G401 (cell line): ENCODE measurements at regions not wholly inside any gene's neighbourhood (a gene's known extent, or its start where the extent isn't known, plus 50 kb on each side); places are given as distances from the start of the nearest gene placed in this dataset.

Source experiments
- DNase-seq: peaks from one replicate; pipeline ENCODE4 v3.0.0-alpha.2; 2015; ENCODE audit warnings: low spot score
- in situ Hi-C: cut with HindIII; loops from 2 replicates; pipeline ENCODE4 v1.10.0; 2016; ENCODE audit warnings: low sequenced_read_pairs, mixed read lengths

DNA sequence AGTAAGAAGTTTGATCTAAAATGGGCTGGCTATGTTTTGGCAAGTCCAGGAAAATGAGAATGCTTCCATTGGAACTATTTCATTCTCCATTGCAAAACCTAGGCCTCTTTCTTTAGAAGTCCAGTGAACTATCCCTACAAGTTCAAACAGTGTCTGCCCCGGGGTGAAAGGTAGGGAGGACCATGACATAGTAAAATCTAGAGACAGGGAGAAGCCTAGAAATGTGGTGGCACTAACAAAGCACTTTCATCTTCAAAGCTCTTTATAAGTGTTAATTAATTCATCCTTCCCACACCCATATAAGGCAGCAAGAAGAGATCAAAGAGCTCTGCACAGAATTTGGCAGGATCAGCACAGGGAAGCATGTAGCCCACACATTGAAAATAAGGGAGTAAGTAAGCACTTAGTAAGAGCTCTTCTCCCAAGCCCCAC is 214.5 kb downstream of the IRS1 start:
- no peak for DNase-seq
- in situ Hi-C loops, result no loop called here

DNA sequence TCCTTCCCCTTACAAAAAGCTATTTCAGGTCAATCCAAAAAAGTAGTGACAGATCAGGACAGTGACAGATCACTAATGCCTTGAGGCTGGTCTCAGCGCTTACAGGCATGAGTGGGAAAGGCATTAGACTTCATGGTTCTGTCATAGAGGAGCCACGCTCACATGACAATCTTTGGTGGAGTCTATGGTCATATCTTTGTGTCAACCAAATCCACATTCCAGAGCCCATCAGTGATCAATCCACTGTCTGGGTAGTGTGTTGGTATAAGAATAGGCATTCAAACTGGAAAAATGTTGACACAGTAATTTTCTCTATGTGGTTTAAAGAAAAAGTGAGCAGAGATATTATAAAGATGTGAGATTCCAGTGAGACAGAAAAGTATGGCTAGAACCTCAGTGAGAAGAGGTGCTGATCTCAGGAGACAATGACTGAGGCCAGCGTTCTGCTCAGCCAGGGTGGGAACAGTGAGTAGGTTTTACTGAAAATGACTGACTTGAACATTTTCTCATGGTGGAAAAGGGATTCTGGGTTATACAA is 215.0 kb downstream of the IRS1 start:
- no peak for DNase-seq
- in situ Hi-C loops, result no loop called here

DNA sequence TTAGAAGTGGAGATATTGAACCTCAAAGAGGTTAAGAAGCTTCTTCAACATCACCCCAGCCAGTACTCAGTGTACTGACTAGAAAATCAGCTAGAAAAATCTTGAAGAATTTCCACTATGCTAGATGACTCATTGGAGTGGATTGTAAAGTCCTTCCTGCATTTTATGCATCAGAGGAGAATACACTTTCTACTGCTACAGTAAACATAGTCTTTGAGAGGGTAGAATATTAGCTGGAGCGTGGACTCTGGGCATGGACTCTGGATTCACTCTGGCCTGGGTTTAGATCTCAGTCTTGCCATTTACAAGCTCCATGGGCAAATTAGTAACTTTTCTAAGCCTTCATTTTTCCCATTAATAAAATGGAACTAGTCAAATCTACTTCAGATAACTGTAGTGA is 215.9 kb downstream of the IRS1 start:
- DNase-seq, result no peak
- in situ Hi-C loops, result no loop called here

DNA sequence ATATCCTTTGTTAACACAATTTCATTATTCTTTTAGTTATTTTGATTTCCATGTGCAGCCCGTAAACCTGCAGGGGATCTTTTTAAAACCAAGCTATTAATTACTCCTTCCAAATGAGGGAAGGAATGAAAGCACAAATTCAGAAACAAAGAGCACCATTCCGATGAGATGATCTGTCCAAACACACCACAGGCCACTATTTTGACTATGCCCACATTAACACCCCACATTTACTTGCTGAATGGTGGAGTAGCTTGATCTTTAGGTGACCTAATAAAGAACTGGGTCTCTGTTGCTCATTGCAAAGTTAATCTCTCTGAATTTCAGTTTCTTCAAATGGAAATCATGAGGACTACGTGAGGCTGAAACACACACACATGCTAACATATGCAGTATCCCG is 218.0 kb downstream of the IRS1 start:
- DNase-seq, result no peak
- in situ Hi-C loops, result no loop called here

DNA sequence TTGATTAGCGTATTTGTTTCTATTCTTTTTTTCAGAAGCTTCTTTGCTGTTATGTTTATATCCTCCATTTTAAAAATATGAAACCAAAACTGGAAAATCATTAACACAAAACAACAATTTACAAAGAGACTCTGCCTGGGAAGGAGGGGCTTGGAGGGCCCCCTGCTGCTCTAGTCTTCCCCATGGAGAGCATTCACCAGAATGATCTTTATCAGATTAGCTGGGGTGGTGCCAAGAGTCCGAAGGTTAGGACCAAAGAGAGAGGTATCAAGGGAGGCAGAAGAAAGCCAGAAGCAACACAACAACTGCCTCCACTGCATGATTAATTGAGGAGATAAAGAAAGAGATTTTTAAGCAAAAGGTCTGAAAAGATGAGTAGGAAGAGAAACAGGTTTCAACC is 218.6 kb downstream of the IRS1 start:
- in situ Hi-C loops, result no loop called here
- DNase-seq, result no peak

DNA sequence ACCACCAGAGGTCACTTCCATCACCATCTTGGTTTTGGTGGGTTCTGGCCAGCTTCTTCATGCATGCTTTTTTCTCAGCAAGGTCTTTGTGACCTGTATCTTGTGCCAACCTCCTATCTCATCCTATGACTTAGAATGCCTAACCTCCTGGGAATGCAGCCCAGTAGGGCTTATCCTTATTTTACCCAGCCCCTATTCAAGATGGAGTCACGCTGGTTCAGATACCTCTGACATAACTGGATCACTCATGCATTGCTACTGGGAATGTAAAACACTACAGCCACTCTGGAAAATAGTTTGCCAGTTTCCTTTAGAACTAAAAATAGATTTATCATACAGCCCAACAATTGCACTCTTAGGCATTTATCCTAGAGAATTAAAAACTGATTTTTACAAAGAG is 219.2 kb downstream of the IRS1 start:
- DNase-seq, result no peak
- in situ Hi-C loops, result no loop called here

DNA sequence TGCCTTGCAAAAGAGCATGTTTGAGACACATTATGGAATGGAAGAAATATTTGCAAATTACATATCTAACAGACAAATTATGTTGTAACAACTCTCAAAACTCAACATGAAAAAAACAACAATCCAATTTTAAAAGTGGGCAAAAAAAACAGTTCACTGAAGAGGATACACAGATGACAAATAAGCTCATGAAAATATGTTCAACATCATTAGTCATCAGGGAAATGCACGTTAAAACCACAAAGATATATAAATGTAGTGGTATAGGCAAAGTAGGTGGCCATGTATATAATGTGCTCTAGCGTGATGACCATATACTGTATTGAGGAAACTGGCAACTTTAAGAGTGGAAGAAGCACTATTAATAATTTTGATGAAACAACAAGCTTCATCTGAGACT is 220.1 kb downstream of the IRS1 start:
- in situ Hi-C loops, result no loop called here
- DNase-seq, result no peak

DNA sequence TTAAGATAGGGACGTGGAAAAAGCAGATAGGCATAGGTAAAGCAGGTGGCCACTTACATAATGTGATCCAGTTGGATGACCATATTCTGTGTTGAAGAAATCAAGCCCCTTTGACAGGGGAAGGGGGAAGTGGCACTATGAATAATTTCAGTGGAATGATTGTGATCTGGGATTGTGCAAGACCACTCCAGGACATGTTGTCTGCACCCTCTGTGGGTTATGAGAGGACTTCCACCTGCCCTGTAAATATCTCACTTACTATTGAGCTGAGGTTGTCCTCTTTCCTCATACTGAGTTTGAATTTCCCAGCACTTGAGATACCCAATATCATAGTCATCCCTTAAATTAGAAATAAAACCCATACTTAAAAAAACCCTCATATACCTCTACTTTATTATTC is 220.7 kb downstream of the IRS1 start:
- in situ Hi-C loops, result no loop called here
- no peak for DNase-seq

DNA sequence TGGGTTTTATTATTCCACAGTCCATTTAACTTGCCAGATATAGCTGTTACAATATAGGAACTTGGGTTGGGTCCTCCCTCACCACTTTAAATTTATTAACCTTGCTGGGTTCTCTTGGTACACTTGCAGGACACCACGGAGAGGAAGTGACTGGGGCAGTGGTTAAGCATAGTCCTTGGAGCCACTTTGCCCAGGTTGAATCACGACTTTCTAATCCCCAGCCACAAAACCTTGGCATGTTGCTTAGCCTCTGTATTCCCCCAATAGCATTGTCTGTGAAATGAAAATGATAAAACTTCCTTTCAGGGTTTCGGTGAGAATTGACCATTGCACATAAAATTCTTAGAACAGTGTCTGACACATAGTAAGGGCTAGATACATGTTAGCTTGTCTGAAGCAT is 221.2 kb downstream of the IRS1 start:
- no peak for DNase-seq

DNA sequence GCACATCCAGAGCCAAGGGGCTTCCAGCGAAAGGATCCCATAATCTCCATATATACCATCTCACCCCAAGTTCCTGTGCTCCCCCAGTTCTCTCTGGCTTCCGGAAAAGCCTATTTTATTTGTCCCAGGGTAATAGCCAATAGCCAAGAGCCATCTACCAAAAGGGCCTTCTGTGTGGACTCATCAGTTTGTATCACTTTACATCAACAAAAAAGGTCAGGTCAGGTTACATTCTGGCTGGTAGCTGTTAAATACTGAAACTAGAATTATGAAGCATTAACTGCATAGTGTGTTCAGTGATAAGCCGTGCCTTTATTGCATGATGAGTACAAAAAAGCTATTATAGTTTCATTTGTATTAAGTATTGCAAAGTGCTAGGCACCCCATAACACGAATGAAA is 223.7 kb downstream of the IRS1 start:
- in situ Hi-C loops, result no loop called here
- no peak for DNase-seq

More for the DNA sequence above, 221.2 kb downstream of the IRS1 start:
- in situ Hi-C loops, result no loop called here

DNA sequence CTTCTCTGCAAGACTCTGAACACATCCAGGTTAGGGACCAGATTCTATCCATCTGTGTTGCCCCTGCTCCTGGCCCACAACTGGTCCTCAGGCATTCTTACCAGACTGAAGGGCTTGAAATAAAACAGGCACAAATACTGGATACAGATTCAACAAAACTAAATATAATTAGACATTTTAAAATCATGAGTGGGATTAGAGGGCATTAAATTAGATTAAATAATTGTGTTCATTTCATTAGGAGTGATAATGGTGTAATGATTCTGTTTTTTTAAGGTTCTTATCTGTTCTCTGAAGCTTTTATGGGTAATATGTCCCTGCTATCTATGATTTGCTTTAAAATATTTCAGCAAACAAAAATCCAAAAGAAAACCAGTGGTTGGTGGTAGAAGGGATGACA is 226.5 kb downstream of the IRS1 start:
- in situ Hi-C loops, result no loop called here
- no peak for DNase-seq

DNA sequence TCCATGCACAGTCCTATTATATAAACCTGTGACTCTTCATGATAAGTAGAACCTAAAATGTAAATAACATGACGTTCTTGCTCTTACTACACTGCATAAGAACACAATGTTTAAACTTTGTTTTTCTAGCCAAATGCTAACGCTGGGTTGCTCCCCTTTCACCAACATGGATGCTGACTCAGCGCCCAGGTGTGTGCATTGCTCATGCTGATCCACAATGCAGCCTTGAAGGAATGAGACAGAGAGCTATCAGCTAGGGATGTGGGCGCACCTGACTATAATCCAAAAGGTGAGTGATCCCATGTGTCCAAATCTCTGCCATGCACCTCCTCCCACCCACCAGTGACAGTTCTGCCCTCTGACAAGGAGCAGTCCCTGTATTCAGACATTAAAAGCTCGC is 235.0 kb downstream of the IRS1 start:
- in situ Hi-C loops, result no loop called here

DNA sequence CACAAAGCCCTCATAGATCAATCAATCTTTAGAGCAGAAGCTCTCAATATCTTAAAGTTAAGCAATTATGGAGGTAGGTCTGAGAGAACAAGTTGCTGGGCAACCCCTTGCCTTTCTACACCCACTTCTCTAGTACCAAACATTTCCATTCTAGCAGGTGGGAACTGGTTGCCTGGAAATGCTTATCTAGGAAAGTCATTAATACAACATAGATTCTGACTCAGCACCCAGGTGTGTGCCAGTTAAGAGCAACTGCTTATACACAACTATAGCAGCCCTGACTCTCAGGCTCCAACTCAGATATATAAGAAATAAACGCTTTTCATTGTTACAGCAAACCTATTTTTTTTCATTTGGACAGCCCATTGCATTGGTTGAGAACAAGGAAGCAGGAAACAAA is 237.7 kb downstream of the IRS1 start:
- in situ Hi-C loops, result no loop called here
- no peak for DNase-seq

More for the DNA sequence above, 235.0 kb downstream of the IRS1 start:
- DNase-seq, result no peak

DNA sequence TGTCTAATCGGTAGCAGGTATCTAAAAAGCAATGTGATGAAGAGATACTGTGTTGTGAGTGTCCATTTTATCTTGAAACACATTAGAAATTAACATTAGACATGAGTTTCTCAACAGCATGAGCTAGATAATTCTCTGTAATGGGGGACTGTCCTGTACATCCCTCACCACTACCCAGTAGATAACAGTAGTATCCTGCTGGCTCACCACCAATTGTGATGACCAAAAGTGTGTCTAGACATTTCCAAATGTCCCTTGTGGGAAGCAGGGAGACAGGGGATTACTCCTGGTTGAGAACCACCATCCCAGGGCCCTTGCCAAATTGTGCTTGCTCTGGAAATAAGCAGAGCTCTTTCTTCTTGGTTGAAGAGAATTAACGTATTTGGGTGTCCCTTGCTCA is 239.3 kb downstream of the IRS1 start:
- DNase-seq, result no peak
- in situ Hi-C loops, result no loop called here

DNA sequence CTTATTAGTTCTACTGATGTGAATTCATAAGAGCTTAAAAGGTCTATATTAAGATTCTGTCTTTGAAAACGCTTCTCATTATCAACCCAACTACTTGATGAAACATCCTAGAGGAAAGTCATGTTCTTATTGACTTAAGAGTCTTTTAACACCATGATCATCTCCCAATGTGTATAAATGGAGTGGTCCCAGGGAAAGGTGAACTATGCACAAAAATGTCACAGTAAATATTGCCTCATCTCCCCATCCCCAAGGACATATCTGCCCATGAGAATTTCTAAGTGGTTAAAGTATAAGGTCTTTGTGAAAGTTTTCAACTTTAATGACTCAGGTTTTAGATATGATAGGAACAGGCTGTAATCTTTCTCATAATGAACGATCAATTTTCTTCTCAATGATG is 240.1 kb downstream of the IRS1 start:
- in situ Hi-C loops, result no loop called here
- DNase-seq, result no peak

DNA sequence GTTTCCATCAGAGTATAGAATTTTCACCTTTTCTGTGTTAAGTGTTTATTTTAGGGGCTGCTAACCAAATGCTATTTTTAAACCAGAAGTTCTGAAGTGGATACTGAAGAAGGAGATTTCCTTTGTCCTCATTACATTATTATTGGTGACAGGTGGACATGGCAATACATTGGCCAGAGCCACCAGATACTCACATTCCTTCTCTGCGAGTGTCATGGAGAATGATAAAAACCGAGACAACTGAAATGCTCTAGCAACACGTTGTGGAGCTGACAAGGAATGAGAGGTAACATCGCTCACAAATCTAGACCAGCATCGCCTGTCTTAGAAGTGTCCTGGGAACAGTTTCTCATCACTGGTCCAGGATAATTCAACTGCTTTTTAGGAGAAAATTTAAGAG is 241.2 kb downstream of the IRS1 start:
- no peak for DNase-seq
- in situ Hi-C loops, result no loop called here

DNA sequence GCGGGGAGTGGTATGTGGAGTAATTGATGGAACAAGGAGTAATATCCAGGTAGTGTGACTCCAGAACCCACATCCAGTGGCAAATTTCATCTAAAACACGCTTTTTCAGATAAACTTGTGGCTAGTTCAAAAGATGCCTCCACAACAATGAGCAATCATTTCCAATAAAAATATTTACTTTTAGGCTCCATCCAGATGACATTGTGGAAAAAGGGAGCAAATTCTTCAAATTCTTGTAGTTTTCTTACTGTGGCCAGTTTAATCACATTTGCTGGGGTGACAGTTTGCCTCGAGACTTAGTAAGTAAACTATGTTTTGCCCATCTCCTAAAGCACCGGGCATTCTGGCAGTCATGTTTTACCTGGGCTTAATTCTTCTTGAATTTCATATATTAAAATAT is 243.6 kb downstream of the IRS1 start:
- in situ Hi-C loops, result no loop called here
- DNase-seq, result no peak

DNA sequence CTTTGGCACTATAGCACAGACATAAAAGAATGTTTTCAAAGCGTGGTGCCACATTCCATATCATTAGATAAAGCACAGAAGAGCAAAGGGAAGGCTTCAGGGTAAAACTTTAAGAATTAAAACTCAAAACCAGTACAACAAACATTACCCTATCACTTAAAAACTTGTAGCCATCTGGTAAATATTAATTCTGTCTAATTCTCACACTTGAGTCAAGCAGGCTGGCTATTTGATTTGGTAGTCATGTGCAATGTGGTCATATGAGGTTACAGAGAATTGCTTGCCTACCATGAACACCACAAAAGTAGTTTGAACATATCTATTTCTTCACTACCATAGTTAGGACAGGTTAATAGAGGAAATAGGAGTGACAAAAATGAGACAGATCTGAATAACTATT is 244.9 kb downstream of the IRS1 start:
- in situ Hi-C loops, result no loop called here
- DNase-seq, result no peak

DNA sequence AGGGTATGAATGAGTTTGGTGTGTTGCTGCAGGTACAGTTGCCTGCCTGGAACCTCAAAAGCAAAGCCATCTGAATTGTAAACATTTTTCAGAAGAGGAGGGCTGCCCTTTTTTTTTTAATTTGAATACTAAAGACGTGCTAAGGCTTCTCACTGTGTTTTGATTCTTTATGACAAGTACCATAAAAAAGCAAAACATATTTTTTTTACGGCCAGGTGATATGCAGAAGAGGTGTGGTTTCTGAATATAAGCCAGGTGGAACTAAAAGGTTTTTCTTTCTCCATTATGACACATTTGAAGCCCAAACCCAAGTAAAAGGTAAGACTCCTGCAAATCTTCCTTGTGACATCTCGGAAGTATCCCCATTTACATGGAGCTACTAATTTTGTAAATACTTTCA is 246.3 kb downstream of the IRS1 start:
- no peak for DNase-seq
- in situ Hi-C loops, result no loop called here

DNA sequence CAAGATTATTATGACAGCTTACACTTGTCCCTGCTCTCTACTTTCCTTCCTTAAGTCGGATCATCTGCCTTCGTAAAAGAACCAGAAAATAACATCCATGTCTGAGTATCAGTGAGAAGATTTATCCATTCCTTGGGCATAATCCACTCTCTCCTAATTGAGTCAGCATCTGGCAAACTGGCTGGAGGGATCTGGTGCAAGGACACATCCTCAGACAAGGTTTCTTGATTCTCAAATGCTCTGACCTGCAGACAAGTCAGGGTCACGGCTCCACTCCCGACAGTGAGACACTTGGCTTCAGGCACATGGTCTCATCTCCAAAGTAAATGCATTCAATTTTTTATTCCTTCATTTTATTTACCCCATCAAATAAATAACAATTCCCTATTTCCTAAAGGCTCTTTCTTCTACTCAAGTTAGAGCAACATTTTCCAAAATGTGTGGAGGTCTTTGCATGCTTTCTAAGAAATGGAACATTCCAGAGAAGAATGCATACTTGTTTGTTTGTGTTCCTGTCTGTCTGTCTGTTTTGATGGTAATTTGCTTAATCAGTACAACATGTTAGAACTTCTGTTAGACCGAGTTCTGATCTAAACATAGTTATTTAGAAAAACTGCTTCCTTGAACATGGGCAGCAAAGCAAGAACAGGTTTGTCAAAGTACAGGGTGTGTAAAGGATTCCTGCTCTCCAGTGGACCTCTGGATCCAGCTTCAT is 246.9 kb downstream of the IRS1 start:
- no peak for DNase-seq

DNA sequence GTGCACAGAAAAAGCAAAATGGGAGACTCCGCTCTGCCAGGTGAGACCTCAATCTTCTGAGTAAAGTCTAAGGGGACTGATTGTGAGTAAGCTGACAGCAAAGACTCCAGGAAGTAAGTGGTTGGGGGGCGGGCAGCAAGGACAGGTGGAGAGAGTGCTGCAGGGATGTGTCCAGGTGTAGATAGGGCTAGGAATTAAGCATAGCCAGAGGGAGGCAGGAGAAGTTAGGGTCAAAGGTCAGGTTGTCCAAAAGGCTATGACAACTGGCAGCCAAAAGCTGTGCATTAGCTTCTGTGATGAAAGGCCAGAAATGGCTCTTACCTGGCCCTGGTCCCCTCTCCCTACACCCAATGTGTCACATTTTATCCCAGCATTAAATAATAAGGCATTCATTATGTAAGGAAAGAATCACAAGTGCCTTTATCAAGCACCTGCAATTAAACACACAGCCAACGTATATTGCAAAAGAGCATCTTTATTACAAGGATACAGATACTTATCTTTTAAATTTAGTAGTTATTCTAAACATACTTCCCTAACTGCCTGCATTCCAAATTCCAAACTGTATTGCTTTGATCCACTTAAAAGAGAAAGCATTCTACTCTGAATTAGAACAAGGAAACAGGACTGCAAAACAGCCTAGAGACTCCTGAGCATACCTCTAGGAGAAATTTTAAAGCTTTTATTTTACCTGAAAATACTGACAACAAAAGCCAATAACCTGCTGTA is 247.9 kb downstream of the IRS1 start:
- in situ Hi-C loops, result no loop called here
- no peak for DNase-seq

More for the DNA sequence above, 246.9 kb downstream of the IRS1 start:
- in situ Hi-C loops, result no loop called here
